GM18519 (cell line): ENCODE measurements at regions not wholly inside any gene's neighbourhood (a gene's known extent, or its start where the extent isn't known, plus 50 kb on each side); places are given as distances from the start of the nearest gene placed in this dataset.

ENCODE experiments used
- ATAC-seq: cut with Tn5 transposase; IDR thresholded peaks from one replicate; pipeline ENCODE4 v1.9.1; 2021; ENCODE audit warnings: mild to moderate bottlenecking, moderate library complexity; ENCODE audit not compliant: unreplicated experiment, low FRiP score

DNA sequence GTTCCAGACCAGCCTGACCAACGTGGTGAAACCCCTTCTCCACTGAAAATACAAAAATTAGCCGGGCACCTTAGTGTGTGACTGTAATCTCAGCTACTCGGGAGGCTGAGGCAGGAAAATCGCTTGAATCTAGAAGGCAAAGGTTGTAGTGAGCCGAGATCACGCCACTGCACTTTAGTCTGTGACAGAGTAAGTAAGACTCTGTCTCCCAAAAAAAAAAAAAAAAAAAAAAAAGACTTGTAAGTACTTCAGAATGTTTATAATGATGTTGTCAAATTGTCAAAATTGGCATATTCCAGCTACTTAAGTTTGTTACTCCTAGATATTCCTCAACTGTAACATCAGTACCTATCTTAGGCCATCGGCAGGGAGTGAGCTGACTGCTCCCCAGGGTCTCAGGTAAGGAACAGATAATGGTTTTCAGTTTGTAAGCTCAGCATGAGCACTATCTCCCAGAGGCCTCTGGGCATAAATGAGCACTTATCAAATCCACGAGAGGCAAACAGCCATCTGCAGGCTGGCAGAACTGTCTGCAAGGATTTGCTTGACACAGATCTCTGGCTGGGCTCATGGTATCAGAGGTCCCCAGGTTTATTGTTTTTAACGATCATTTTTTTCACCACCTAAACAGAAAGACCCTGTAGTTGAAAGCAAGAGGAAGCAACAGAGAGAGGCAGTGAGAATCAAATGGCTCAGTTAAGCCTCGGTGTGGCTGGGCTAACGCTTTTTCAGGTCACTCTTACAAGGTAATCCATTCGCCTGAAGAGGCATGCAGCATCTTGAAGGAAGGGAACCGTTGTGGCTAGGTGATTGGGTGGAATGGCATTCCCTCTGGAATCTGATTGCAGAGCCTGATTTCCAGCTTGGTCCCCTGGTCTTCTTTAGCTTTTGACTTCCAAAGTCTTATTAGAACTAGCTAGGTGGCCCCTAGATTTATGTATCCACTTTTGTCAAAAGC lies 115.9 kb downstream of the LY86 start:
- ATAC-seq = no peak

GRCh38 chr6:6705061-6705425 lies 116.5 kb downstream of the LY86 start:
- no peak for ATAC-seq

GRCh38 chr6:6705915-6706675 lies 117.6 kb downstream of the LY86 start:
- no peak for ATAC-seq

DNA sequence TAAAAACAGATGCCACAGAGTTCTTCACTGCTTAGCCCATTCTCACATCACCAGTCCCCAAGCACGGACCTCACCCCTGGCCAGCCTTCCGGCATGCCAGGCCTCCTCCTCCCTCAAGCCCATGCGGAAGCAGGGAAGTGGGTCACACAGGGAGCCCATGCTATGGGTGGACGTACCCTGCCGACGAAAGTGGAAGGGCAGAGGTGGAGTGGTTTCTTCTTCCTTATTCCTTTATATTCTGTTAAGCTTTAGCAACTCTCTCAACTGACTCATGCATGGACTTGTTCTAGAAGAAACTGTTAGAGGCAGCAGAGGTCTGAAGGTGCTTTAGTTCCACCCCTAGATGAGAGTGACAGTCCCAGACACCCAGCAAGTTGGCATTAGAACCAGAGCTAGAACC lies 118.6 kb downstream of the LY86 start:
- ATAC-seq = no peak

GRCh38 chr6:6709106-6709505 lies 120.6 kb downstream of the LY86 start:
- ATAC-seq = no peak

DNA sequence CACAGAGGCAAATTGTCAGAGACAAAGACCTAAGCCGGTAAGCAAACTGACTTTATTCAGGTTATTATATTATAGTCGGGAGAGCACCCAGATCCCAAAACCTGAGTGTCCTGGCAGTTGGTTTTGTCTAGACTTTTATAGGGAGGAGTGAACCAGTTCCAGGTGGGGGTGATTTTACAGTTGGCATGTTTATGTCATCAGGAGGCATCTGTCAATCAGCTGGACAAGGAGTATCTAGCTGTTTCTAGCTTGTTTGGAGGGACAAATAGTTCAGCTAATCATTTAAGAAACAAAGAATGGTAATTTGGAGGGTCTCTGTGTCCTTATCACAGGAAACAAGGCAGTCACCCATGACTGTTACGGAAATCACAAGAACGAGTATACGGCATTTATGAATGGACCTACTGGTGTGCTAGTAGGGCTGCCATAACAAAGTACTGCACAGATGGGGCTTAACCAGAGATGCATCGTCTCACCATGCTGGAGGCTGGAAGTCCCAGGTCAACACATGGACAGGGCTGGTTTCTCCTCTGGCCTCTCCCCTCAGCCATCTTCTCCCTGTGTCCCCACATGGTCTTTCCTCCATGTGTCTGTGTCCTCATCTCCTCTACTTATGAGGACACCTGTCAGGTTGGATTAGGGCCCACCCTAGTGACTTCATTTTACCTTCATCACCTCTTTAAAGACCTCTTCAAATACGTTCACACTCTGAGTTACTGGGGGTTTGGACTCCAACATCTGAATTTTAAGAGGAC lies 122.7 kb downstream of the LY86 start:
- no peak for ATAC-seq

DNA sequence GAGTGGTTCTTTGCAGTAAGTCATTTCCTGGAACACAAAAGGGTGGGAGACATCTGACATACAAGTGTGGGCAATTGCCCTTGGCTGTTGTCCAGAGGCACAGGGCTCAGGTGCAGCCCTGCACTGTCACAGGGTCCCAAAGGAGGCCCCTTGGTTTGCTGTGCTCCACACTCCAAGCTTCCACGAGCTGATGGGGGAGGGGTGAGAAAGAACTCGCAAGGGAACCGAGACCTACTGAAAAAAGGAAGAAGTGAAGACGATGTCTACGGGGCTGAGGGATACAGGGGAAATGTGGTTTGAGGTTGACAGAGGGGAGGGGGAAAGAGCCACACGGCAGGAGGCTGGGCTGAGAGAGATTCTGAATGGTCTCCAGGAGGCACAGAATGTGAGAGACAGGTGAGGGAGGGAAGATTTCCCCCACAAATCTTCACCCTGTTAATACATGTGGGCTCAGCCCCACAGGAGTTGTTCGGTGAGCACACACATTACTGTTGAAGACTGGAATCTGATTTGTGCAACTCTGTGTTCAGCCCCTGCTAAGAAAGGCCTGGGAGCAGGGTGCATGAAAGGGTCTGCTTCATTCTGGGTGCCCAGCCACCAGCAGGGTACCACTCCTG lies 123.4 kb downstream of the LY86 start:
- no peak for ATAC-seq

- ATAC-seq = no peak
Observed at GRCh38 chr6:6712449-6713403, 124.2 kb downstream of the LY86 start.

- no peak for ATAC-seq
Observed at GRCh38 chr6:6713657-6714056, 125.1 kb downstream of the LY86 start.

DNA sequence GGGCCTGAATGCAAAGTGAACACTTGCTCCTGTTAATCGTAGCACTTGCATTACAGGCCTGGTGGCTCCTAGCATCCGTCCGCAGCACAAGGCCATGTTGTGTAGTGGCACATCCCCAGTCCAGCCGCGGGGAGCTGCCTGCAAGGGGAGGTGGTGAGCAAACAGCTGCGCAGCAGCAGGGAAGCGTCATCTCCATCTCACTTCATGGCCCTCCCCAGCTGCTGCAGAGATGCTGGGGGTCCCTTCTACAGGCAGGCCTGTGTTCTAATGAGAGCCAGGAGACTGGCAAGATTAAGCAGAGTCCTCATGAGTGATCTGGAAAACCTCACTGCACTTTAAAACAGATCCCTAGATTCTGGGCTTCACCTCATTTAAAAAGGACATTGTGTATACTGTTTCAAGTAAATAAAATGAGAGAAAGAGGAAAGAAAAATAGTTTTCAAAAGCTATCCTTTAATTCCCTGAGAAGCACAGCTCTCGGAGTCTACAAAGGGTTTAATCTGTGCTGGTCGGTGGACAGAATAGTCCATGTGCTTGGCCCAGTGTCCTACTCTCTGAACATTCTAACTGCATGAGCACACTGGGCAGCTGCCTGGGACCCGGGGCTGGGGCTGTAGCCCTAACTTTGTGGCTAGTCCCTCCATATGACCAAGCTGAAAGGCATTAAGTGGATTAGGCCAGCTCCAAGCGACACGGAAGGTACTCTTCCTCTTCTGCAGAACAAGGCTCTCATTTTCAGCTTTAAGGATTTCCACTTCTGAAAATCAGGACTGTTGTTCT lies 125.8 kb downstream of the LY86 start:
- ATAC-seq = no peak

DNA sequence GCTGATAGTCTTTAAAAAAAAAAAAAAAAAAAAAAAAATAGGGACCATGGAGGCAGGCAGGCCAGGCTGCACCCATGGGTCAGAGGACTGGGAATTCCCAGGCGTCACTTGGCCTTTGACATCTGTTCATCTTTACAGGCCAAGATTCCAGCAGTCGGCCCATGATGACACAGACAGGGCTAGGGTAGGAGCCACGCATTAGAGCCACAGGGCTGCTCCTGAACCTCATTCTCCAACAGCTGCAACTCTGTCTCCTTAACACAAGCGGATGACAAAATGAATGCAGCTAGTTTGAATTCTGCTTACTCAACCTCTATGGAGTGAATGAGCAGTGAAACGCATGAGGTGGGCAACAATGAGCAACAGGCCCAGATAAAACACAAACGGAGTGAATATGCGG lies 126.4 kb downstream of the LY86 start:
- ATAC-seq = no peak

DNA sequence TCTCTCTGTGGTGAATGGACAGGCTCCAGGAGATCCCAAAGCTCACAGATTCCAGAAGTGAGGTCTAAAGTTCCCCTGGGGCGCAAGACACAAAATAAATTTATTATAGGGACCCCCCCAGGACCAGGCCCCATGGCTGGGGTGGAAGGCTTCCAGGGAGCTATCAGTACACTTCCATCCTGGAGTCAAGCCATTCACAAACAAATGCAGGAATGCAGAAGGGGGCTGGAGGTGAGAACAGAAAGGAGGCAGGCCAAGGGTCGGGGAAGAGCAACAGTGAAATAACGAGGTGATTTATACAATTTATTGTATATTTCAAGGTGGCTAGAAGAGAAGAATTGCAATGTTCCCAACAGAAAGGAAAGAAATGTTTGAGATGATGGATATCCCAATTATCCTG lies 126.9 kb downstream of the LY86 start:
- ATAC-seq = no peak

DNA sequence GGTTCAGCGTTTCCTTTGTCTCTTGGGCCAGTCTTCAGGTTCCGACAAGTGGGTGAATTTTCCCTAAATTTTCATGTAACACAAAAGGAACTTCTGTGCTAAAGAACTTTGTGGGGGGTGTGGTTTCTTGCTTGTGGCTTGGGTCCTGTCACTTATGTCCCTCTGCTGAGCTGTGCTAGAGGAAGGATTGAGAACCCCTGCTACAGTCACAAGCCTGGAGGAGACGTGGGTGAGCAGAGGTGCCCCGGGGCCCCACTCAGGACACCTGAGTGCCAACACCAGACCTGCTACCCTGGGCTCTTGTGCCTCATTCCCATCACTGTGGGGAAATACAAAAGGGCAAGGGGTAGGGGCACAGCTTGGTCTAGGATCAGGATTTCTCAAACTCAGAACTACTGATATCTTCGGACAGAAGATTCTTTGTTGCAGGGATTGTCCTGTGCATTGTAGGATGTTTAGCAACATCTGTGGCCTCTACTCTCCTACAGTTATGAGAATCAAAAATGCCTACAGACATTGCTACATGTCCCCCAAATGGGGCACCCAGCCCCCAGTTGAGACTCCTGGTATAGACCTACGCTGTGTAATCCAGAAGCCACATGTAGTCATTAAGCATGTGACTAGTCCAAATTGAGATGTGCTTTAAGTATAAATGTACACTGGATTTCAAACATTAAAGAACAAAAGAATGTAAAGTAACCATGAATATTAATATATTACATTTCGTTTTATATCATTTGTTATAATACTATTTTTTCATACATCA lies 128.7 kb downstream of the LY86 start:
- ATAC-seq = no peak

- ATAC-seq = no peak
Observed at GRCh38 chr6:6717953-6718352, 129.4 kb downstream of the LY86 start.

GRCh38 chr6:6721606-6722005 lies 133.1 kb downstream of the LY86 start:
- ATAC-seq = no peak

DNA sequence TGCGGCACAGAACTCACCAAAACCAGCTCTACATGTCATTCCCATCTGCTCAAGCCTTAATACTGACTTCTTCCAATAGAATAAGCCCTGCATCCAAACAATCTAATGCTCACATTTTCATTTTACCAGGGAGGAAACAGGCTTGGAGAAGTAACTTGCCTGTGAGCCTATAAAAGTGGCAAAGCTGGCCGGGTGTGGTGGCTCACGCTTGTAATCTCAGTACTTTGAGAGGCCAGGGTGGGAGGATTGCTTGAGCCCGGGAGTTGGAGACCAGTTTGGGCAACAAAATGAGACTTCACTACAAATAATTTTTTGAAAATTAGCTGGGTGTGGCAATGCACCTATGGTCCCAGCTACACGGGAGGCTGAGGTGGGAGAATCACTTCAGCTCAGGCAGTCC lies 133.7 kb downstream of the LY86 start:
- ATAC-seq = no peak

GRCh38 chr6:6723361-6723760 lies 134.8 kb downstream of the LY86 start:
- no peak for ATAC-seq

DNA sequence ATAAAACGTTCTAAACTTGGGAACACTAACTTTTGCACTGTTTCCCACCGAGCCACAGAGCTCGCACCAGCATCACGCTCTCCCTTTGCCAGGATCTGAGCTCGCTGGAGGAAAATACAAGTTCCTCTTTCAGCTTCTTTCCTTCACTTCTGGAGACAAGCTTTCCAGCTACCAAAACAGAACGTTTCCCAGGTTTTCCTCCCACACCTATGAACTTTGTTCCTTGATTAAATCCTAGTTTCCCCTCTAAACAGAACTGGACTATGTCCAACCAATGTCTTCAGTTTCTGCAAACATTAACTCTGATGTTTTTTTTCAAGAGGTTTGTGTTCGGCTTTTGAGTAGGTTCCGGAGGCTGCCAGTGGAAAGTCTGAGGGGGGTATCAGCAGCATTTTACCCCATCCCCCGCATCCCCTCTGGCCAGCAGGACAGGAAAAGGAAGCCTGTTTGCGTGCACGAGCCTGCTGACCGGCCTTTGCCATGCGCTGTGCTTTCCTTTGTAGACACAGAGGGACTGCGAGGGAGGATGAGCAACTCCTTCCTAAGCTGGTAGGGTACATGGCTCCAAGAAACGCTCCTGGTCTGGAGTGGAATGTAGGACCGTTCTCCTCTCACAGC lies 135.5 kb downstream of the LY86 start:
- no peak for ATAC-seq
